IPS-NIHi7 (cell line): ENCODE measurements at regions not wholly inside any gene's neighbourhood (a gene's known extent, or its start where the extent isn't known, plus 50 kb on each side); places are given as distances from the start of the nearest gene placed in this dataset.
A peak's percentile ranks its signal among the peaks of the same experiment; 100 is the strongest.
"Not testable (repeated sequence)": the region's sequence is repeated elsewhere in the genome, so short reads cannot be mapped to it uniquely, and the experiment has no call there.

ENCODE experiments used
- DNase-seq: peaks from one replicate; pipeline ENCODE4 v3.0.0; 2012; ENCODE audit warnings: mixed read lengths; ENCODE audit errors: extremely low spot score

DNA sequence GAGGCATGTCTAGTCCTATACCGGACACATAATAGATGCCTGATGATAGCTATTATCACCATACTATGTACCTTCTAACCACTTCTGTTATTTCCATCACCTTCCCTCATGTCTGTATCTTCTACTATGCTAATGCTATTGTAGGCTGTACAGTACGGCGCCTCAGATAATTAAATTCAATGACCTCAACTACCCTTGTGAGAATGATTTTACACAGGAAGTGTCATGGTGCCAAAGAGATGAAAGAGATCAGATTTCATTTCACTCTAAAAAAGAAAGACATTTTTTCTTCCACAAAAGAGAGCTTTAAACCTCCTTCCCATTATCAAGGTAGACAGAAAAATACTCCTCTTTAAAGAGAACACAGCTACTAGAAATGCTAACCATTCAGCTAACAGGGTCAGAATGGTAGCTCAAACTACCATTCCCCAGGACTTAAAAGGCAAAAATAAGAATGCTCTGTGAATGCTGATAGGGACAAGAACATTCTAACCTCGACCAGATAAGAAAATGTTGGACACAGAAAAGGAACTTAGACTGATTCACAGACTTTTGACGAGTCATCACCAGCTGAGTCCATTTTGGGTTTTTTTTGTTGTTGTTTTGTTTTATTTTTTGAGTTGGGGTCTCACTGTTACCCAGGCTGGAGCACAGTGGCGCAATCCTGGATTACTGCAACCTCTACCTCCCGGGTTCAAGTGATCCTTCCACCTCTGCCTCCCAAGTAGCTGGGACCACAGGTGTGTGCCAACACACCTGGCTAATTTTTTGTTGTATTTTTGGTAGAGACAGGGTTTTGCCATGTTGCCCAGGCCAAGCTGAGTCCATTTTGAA is 99.2 kb upstream of the RAPGEF2 start:
- DNase-seq: no peak

DNA sequence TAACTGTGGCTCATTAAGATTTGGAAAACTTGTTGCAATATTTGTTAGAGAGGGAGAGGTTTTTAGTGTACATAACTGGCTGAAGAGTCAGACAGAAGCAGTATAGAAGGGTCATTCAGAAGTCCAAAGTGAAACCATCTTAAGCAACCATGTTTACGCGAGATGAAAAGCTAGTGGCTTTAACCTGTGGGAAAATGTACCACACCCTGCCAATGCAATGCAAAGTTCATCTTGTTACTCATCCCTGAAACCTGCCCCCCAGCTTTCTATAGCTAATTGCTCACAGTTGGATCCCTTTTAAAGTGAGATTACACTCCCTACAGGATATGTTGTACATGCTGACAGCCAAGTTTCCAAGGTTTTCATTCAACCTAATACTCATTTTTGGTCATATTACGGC is 96.7 kb upstream of the RAPGEF2 start:
- DNase-seq: peak; percentile 22

DNA sequence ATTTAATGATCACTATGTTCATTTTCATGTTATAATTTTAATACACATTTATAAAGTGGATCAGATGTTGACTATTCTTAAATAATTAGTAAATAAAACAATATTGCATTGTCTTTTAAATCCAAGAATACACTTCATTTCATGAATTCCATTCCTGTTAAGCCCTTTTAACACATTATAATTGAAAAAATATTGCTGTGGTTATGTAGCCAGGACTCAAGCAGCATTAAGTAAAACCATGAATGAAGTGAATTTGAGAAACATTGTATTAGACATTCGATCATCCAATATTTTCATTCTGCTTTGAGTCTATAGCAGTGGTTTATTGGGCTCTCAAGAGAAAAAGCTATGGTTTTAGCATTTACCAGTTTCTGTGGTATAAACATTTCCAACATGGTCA is 94.2 kb upstream of the RAPGEF2 start:
- DNase-seq: no peak

DNA sequence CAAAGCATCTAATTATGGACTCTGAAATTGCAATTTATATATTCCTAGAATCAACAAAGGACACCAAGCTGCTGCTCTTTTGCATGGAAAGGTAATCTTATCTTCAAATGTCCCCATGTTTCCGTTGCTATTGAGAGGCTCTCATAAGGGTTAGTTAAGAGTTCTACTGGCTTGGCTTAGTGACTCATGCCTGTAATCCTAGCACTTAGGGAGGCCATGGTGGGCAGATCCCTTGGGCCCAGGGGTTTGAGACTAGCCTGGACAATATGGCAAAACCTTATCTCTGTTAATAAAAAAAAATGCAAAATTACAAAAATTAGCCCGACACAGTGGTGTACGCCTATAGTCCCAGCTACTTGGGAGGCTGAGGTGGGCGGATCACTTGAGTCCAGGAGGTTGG is 93.4 kb upstream of the RAPGEF2 start:
- no peak for DNase-seq

DNA sequence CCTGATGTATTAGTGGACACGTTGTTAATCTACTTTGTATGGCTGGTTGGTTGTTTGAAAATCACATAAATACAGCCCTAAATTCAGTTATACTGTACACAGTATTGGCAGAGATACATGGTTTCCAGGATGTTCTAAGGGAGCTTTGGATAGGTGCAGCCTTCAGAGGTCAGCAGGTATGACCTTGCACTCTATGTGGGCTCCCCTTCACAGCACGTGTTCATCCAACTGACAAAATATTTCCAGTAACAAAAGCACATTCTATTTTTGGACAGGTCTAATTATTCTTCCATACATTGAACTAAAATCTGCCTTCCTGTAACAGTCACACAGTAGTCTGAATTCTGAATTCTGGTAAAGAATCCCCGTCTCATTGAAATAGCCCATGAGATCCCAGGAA is 92.8 kb upstream of the RAPGEF2 start:
- DNase-seq: no peak

DNA sequence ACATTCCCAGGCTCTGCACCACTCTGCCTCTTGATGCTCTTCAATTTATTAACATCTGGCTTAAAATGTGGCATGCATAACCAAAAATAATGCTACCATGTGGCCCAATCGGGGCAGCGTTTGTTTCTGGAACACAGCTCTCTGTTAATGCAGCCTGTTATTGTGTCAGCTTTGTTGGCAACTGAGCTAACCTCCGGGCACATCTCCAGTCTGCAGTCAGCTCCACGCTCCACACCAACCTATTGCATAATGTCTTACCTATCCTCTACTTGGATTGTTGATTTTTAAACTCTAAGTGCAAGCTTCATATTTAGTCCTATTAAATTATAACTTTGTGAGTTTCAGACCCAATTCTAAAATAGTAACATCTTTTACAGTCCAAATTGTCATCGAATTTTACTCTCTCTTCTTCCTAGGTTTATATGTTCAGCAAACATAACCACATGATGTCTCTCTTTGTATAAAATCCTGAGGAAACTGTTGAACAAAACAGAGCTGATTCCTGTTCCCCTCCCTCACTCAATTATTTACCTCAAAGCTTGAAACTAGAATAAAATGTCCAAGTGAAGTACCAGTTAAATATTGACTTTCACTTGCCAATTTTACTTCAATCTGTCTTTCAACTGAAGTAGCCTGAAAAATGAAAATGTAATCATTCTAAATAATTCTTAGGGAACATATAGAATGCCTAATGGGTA is 92.2 kb upstream of the RAPGEF2 start:
- no peak for DNase-seq

DNA sequence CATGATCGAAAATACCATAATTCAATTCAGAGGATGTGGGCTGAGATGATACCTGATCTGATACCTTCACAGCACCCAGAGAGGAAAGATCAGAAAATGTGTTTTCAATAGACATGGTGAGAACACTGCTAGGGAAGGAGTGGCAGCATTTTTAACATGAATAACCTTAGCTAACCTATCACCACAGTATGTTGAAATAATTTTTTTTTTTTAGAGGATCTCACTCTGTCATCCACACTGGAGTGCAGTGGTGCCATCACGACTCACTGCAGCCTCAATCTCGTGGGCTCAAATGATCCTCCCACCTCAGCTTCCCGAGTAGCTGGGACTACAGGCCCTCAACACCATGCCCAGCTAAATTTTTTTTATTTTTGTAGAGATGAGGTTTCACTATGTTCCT is 90.5 kb upstream of the RAPGEF2 start:
- no peak for DNase-seq

DNA sequence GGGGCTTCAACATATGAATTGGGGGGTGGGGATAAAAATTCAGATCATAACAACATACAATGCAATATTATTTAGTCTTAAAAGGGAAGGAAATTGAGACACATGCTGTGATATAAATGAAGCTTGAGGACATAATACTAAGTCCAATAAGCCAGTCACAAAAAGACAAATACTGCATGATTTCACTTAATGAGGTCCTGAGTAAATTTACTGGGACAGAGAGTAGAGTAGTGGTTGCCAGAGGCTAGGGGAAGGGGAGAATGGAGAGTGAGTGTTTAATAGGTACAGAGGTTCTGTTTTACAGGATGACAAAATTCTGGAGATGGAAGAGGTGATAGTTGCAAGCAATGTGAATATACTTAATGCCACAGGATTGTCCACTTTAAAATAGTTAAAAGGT is 89.2 kb upstream of the RAPGEF2 start:
- no peak for DNase-seq

DNA sequence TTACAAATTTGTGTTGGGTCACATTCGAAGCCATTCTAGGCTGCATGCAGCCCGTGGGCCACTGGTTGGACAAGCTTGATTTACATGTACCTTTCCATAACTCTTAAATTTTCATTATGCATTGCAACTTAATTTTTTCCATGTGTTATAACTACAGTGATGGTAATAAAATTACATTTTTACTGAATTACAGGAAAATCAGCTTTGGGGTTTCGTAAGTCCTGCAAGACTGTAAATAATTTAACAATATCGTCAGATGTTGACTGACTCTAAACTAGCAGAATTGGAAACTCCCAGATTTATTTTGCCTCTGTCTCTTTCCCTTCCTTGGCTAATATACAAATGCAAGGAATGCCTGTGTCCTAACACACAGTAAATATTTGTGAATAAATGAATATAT is 88.0 kb upstream of the RAPGEF2 start:
- DNase-seq: no peak

GRCh38 chr4:159015841-159016240 is 87.0 kb upstream of the RAPGEF2 start:
- no peak for DNase-seq

DNA sequence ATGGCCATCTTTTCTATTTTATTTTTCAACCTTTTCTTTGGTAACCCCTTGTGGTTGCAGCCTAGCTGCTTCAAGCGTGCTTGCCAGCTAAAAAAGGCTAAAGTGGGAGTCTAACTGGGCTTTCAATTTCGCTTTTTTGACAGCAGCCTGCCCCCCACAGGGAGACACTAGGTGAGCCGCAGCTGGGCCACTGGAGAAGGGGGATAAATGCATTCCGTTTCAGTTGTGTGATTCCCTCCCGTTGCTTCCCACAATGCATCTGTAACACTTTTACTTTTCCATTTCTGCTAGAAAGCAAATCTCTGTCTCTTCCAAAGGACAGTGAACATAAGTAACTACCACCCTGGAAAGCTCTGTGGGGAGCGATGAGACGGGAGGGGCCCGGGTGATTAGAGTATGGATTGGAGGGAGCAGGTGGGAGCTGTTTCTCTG is 86.3 kb upstream of the RAPGEF2 start:
- peak; percentile 76 for DNase-seq

GRCh38 chr4:159017323-159018026 is 85.4 kb upstream of the RAPGEF2 start:
- DNase-seq: no peak

DNA sequence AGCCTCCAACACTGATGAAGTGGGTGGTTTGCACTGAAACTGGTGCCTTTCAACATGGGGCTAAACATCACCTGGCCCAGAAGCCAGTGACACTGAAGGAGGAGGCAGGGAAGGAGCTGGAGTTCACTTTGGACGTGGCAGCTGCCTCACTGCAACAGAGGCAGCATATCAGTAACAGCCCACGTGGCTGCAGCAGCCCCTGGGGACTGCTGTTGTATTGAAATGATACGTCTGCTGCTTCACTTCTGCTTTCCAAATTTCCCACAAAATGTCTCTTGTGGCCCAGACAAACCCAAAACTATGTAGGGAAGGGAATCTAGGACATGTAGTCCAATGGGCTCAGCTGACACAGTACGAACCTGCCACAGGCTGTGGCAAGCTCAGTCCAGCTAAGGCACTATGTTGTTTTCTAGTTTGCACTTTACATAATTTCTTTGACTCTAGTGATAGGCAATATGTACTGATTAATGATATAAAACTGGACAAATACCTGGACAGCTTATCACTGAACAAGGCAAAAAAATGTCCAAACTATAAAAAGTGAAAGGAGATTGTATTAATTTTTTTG is 84.7 kb upstream of the RAPGEF2 start:
- no peak for DNase-seq

DNA sequence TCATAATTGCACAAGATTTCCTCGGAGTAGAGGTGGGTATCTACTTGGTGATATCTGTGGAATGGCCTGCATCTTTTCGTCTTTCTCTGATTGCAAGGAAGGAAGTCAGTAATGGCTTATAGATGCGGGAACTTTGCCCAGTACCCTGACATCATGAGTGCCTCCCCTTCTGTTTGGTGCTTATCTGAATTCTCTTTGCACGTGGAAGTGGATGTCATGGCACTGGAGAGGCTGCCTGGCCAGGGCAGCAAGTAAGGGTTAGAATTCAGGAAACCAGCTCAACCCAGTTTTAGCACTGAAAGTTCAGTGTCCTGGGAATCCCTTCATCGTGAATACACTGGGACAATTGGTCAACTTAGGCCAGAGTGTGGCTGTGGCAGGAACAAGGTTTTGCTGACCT is 83.5 kb upstream of the RAPGEF2 start:
- no peak for DNase-seq

- DNase-seq: peak; percentile 43
These were observed 81.1 kb upstream of the RAPGEF2 start for GRCh38 chr4:159021597-159022385.

- no peak for DNase-seq
These were observed 79.1 kb upstream of the RAPGEF2 start for GRCh38 chr4:159023741-159024140.

DNA sequence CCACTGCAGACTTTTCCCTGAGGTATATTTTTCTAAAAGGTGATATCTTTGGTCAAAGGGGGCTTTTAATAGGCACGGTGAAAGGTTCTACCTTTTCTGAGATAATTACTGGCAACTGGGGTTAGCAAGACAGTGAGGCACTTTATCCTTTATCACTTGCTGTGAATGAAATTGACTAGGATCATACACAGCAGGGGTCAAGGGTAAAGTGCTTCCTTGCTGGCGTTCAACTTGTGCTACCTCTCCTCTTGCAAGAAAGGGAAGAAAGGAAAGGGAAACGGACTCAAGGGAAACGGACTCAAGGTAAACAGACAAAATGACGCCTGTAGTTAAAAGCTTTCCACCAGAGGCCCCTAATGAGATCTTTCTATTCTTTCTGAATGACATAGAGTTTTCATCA is 78.6 kb upstream of the RAPGEF2 start:
- DNase-seq: peak; percentile 33

- no peak for DNase-seq
These were observed 78.1 kb upstream of the RAPGEF2 start for GRCh38 chr4:159024828-159025227.

- no peak for DNase-seq
These were observed 76.5 kb upstream of the RAPGEF2 start for GRCh38 chr4:159026329-159026728.

DNA sequence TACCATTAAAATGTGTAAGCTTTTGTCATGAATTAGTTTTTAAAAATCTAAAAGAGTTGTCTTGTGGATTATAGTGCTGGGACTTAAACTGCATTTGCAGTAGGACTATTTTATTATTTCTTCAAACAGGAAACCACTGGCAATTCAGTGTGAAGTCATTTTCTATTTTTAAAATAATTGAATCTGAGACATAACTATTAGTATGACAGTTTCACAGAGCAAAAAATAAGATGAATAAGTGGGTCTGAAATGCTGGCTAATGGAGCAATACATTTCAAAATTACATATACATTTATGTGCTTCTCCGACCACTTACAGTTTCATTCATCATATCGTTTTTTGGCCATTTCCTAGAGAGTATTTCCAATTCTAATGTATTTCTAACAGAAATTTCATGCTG is 75.3 kb upstream of the RAPGEF2 start:
- DNase-seq: no peak

DNA sequence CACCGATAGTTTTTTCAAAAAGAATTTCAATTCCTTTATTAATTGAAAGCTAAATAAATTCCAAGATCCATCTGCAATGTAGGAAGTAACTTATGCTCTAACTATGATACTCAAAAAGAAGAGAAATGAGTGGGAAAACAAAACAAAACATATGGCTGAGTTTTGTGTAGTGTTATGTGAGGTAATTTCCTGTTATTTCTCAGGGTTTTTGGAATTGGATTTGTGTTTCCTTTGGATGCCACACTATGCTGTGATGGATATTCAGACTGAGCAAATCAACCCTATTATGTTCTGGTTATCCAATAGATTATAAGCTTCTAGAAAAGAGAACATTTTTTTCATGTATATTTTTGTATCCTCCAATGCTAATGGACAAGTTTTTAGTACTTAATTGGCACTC is 73.4 kb upstream of the RAPGEF2 start:
- DNase-seq: no peak

- DNase-seq: not testable (repeated sequence)
These were observed 72.6 kb upstream of the RAPGEF2 start for GRCh38 chr4:159030297-159030696.
